ENCODE measurements at regions not wholly inside any gene's neighbourhood (a gene's known extent, or its start where the extent isn't known, plus 50 kb on each side); places are given as distances from the start of the nearest gene placed in this dataset.

GRCh38 chr10:111348076-111348475 lies 271.2 kb downstream of the ADRA2A start:
- DNase-seq (ENCODE audit: low read depth in 1 of 2, low spot score in 1 of 2) (no peak), ATAC-seq (no peak), FAIRE-seq (no peak)
- TF ChIP-seq NPAS2 (CRISPR knock-in tag; IDR thresholded peaks at IDR 0.05; ENCODE audit: borderline replicate concordance) (no peak), EHF (CRISPR knock-in tag; IDR thresholded peaks at IDR 0.05) (no peak), E2F6 (IDR thresholded peaks at IDR 0.05; ENCODE audit: borderline replicate concordance, low read depth) (no peak), JUN (IDR thresholded peaks at IDR 0.05) (no peak), SMC3 (IDR thresholded peaks at IDR 0.05) (no peak), HOXB5 (CRISPR knock-in tag; IDR thresholded peaks at IDR 0.05) (no peak), HOXA7 (CRISPR knock-in tag; IDR thresholded peaks at IDR 0.05) (no peak), EP300 (IDR thresholded peaks at IDR 0.05) (no peak), CHD4 (IDR thresholded peaks at IDR 0.05; ENCODE audit: borderline replicate concordance) (no peak), HEYL (CRISPR knock-in tag; IDR thresholded peaks at IDR 0.05) (no peak), MAFK (IDR thresholded peaks at IDR 0.05; ENCODE audit: partially characterized antibody) (no peak), ELK1 (IDR thresholded peaks at IDR 0.05; ENCODE audit: low read depth, low read length) (no peak), ESRRA (IDR thresholded peaks at IDR 0.05; ENCODE audit: borderline replicate concordance, low read length) (no peak), TFCP2L1 (CRISPR knock-in tag; IDR thresholded peaks at IDR 0.05) (no peak), MAZ (IDR thresholded peaks at IDR 0.05; ENCODE audit: borderline replicate concordance, low read depth, low read length) (no peak)
- Histone ChIP-seq H3K9me3 (no peaks in the 10 kb centered on the region), H3K27ac (no peak overlapping the region), H3K4me3 (no peak overlapping the region), H3K4me1 (no peaks in the 10 kb centered on the region), H3K4me2 (no peak overlapping the region)
- ChIA-PET CTCF (no interaction called here), POLR2A (no interaction called here)
- under 1% methylated on average over 4 of the region's 4 CpGs for WGBS (ENCODE audit: missing lambda C conversion rate)

- CTCF ChIA-PET = no interaction called here
- H3K4me2 ChIP-seq = no peak overlapping the region
- POLR2A ChIA-PET = no interaction called here
- no peaks in the 10 kb centered on the region for H3K9me3 ChIP-seq
- no peaks in the 10 kb centered on the region for H3K4me1 ChIP-seq
- no peak overlapping the region for H3K4me3 ChIP-seq
- ATAC-seq = no peak
- no peak for FAIRE-seq
- no peak for DNase-seq (ENCODE audit: low read depth in 1 of 2, low spot score in 1 of 2)
- WGBS (ENCODE audit: missing lambda C conversion rate) = 34% methylated on average over 1 of the region's 1 CpG
- no peak overlapping the region for H3K27ac ChIP-seq
- TF ChIP-seq CTCF (IDR thresholded peaks at IDR 0.05) = no peak
- TF ChIP-seq RCOR1 (IDR thresholded peaks at IDR 0.05; ENCODE audit: low read depth, low read length) = no peak
- TF ChIP-seq MAZ (IDR thresholded peaks at IDR 0.05; ENCODE audit: borderline replicate concordance, low read depth, low read length) = no peak
- TF ChIP-seq CHD4 (IDR thresholded peaks at IDR 0.05; ENCODE audit: borderline replicate concordance) = no peak
- TF ChIP-seq KDM1A (IDR thresholded peaks at IDR 0.05; ENCODE audit: low read depth) = no peak
- no peak for TF ChIP-seq REST (IDR thresholded peaks at IDR 0.05)
- no peak for TF ChIP-seq HES2 (IDR thresholded peaks at IDR 0.05)
- TF ChIP-seq E2F6 (IDR thresholded peaks at IDR 0.05; ENCODE audit: borderline replicate concordance, low read depth) = no peak
- no peak for TF ChIP-seq HDAC2 (IDR thresholded peaks at IDR 0.05)
- no peak for TF ChIP-seq TP53 (CRISPR knock-in tag; IDR thresholded peaks at IDR 0.05)
- no peak for TF ChIP-seq ESRRA (IDR thresholded peaks at IDR 0.05; ENCODE audit: borderline replicate concordance, low read length)
- TF ChIP-seq ELK1 (IDR thresholded peaks at IDR 0.05; ENCODE audit: low read depth, low read length) = no peak
- no peak for TF ChIP-seq PBX3 (IDR thresholded peaks at IDR 0.05)
- no peak for TF ChIP-seq JUNB (IDR thresholded peaks at IDR 0.05)
- TF ChIP-seq NPAS2 (CRISPR knock-in tag; IDR thresholded peaks at IDR 0.05; ENCODE audit: borderline replicate concordance) = no peak
- TF ChIP-seq USF2 (IDR thresholded peaks at IDR 0.05) = no peak
These were observed 278.0 kb downstream of the ADRA2A start for GRCh38 chr10:111354859-111355258.
